HUES48 (cell line): ENCODE measurements at regions not wholly inside any gene's neighbourhood (a gene's known extent, or its start where the extent isn't known, plus 50 kb on each side); places are given as distances from the start of the nearest gene placed in this dataset.
"Not testable (repeated sequence)": the region's sequence is repeated elsewhere in the genome, so short reads cannot be mapped to it uniquely, and the experiment has no call there.

Experiments
- H3K27ac ChIP-seq: one replicate; pipeline ENCODE4 v1.7.0; 2013; ENCODE audit warnings: low read depth, low read length, inconsistent platforms
- H3K27me3 ChIP-seq: 2 replicates; pipeline ENCODE4 v1.6.1; 2013; ENCODE audit warnings: mild to moderate bottlenecking, low read length; ENCODE audit not compliant: control insufficient read depth, insufficient read depth
- H3K36me3 ChIP-seq: 2 replicates; pipeline ENCODE4 v1.6.1; 2013; ENCODE audit warnings: low read length; ENCODE audit not compliant: control insufficient read depth, insufficient read depth
- H3K4me1 ChIP-seq: 2 replicates; pipeline ENCODE4 v1.6.1; 2013; ENCODE audit warnings: mild to moderate bottlenecking, low read length; ENCODE audit not compliant: control insufficient read depth, insufficient read depth
- H3K4me3 ChIP-seq: 2 replicates; pipeline ENCODE4 v1.5.1; 2013; ENCODE audit warnings: mild to moderate bottlenecking, low read depth, low read length
- H3K9ac ChIP-seq: 2 replicates; pipeline ENCODE4 v1.6.1; 2013; ENCODE audit warnings: mild to moderate bottlenecking, low read depth, low read length, moderate library complexity
- H3K9me3 ChIP-seq: 2 replicates; pipeline ENCODE4 v1.6.1; 2013; ENCODE audit warnings: low read length; ENCODE audit not compliant: control insufficient read depth, insufficient read depth

- Histone ChIP-seq H3K9me3 (no peaks in the 10 kb centered on the region), H3K27me3 (no peaks in the 10 kb centered on the region), H3K36me3 (no peaks in the 10 kb centered on the region), H3K9ac (no peak overlapping the region), H3K27ac (no peak overlapping the region), H3K4me1 (no peaks in the 10 kb centered on the region; the same call in 1 of the 2 replicates), H3K4me3 (no peak overlapping the region)
These were observed 440.6 kb upstream of the SLC35B3 start for GRCh38 chr6:8875986-8876385.

- H3K36me3 ChIP-seq = no peaks in the 10 kb centered on the region
- no peak overlapping the region for H3K9ac ChIP-seq
- no peak overlapping the region for H3K27ac ChIP-seq
- H3K4me1 ChIP-seq = no peaks in the 10 kb centered on the region; the same call in 1 of the 2 replicates
- H3K9me3 ChIP-seq = no peaks in the 10 kb centered on the region
- no peak overlapping the region for H3K4me3 ChIP-seq
- no peaks in the 10 kb centered on the region for H3K27me3 ChIP-seq
These were observed 437.2 kb upstream of the SLC35B3 start for GRCh38 chr6:8872589-8872988.

GRCh38 chr6:8865451-8865850 lies 430.1 kb upstream of the SLC35B3 start:
- H3K4me3 ChIP-seq = no peak overlapping the region
- H3K27ac ChIP-seq = no peak overlapping the region
- no peaks in the 10 kb centered on the region for H3K27me3 ChIP-seq
- H3K9ac ChIP-seq = no peak overlapping the region
- no peaks in the 10 kb centered on the region for H3K36me3 ChIP-seq
- H3K9me3 ChIP-seq = no peaks in the 10 kb centered on the region
- H3K4me1 ChIP-seq = no peaks in the 10 kb centered on the region

- Histone ChIP-seq H3K36me3 (no peaks in the 10 kb centered on the region), H3K27me3 (no peaks in the 10 kb centered on the region), H3K4me3 (no peak overlapping the region), H3K9ac (no peak overlapping the region), H3K27ac (no peak overlapping the region), H3K9me3 (no peaks in the 10 kb centered on the region), H3K4me1 (no peaks in the 10 kb centered on the region)
These were observed 425.3 kb upstream of the SLC35B3 start for GRCh38 chr6:8860671-8861070.

GRCh38 chr6:8859501-8859900 lies 424.2 kb upstream of the SLC35B3 start:
- H3K9ac ChIP-seq = no peak overlapping the region
- no peaks in the 10 kb centered on the region for H3K36me3 ChIP-seq
- no peaks in the 10 kb centered on the region for H3K9me3 ChIP-seq
- H3K27ac ChIP-seq = no peak overlapping the region
- H3K4me3 ChIP-seq = no peak overlapping the region
- H3K4me1 ChIP-seq = no peaks in the 10 kb centered on the region
- no peaks in the 10 kb centered on the region for H3K27me3 ChIP-seq

GRCh38 chr6:8858854-8859331 lies 423.5 kb upstream of the SLC35B3 start:
- Histone ChIP-seq H3K9me3 (no peaks in the 10 kb centered on the region), H3K4me3 (no peak overlapping the region), H3K36me3 (no peaks in the 10 kb centered on the region)

GRCh38 chr6:8857160-8857559 lies 421.8 kb upstream of the SLC35B3 start:
- H3K9ac ChIP-seq = no peak overlapping the region
- H3K4me1 ChIP-seq = no peaks in the 10 kb centered on the region

More at GRCh38 chr6:8858854-8859331, 423.5 kb upstream of the SLC35B3 start:
- Histone ChIP-seq H3K4me1 (no peaks in the 10 kb centered on the region), H3K9ac (no peak overlapping the region), H3K27ac (no peak overlapping the region), H3K27me3 (no peaks in the 10 kb centered on the region)

GRCh38 chr6:8855411-8855810 lies 420.1 kb upstream of the SLC35B3 start:
- H3K9ac ChIP-seq = no peak overlapping the region
- no peak overlapping the region for H3K27ac ChIP-seq
- no peaks in the 10 kb centered on the region for H3K9me3 ChIP-seq
- no peak overlapping the region for H3K4me3 ChIP-seq
- no peaks in the 10 kb centered on the region for H3K4me1 ChIP-seq
- H3K36me3 ChIP-seq = no peaks in the 10 kb centered on the region
- no peaks in the 10 kb centered on the region for H3K27me3 ChIP-seq

More at GRCh38 chr6:8857160-8857559, 421.8 kb upstream of the SLC35B3 start:
- Histone ChIP-seq H3K9me3 (no peaks in the 10 kb centered on the region), H3K36me3 (no peaks in the 10 kb centered on the region), H3K4me3 (no peak overlapping the region), H3K27me3 (no peaks in the 10 kb centered on the region), H3K27ac (no peak overlapping the region)

GRCh38 chr6:8852332-8852731 lies 417.0 kb upstream of the SLC35B3 start:
- Histone ChIP-seq H3K9ac (no peak overlapping the region), H3K4me1 (peaks cover 7% of the 10 kb centered on the region; the same call in 1 of the 2 replicates), H3K27ac (no peak overlapping the region), H3K27me3 (no peaks in the 10 kb centered on the region), H3K36me3 (no peaks in the 10 kb centered on the region), H3K9me3 (no peaks in the 10 kb centered on the region), H3K4me3 (no peak overlapping the region)

GRCh38 chr6:8846680-8847079 lies 411.3 kb upstream of the SLC35B3 start:
- not testable (repeated sequence) for H3K4me1 ChIP-seq, H3K27me3 ChIP-seq, H3K4me3 ChIP-seq, H3K9me3 ChIP-seq, H3K36me3 ChIP-seq, H3K9ac ChIP-seq, H3K27ac ChIP-seq

GRCh38 chr6:8845690-8846089 lies 410.3 kb upstream of the SLC35B3 start:
- Histone ChIP-seq H3K27me3 (no peaks in the 10 kb centered on the region), H3K9me3 (no peaks in the 10 kb centered on the region), H3K27ac (no peak overlapping the region), H3K4me3 (no peak overlapping the region), H3K36me3 (no peaks in the 10 kb centered on the region), H3K9ac (no peak overlapping the region), H3K4me1 (peaks cover 7% of the 10 kb centered on the region; the same call in 1 of the 2 replicates)

GRCh38 chr6:8844968-8845367 lies 409.6 kb upstream of the SLC35B3 start:
- Histone ChIP-seq H3K9me3 (no peaks in the 10 kb centered on the region), H3K27me3 (no peaks in the 10 kb centered on the region), H3K4me1 (peaks cover 7% of the 10 kb centered on the region; the same call in 1 of the 2 replicates), H3K4me3 (no peak overlapping the region), H3K36me3 (no peaks in the 10 kb centered on the region), H3K27ac (no peak overlapping the region), H3K9ac (no peak overlapping the region)
